SJCRH30 (cell line): ENCODE measurements at regions not wholly inside any gene's neighbourhood (a gene's known extent, or its start where the extent isn't known, plus 50 kb on each side); places are given as distances from the start of the nearest gene placed in this dataset.
"Not testable (repeated sequence)": the region's sequence is repeated elsewhere in the genome, so short reads cannot be mapped to it uniquely, and the experiment has no call there.

Experiments
- DNase-seq, 2 experiments: peaks; one replicate each; pipeline ENCODE4 v3.0.0-alpha.2; 2015 to 2020
- H3K27ac ChIP-seq: fragments of 250-450 bp; sonication (Bioruptor Pico); 2 replicates; pipeline ENCODE4 v1.5.1; 2020; ENCODE audit warnings: mild to moderate bottlenecking, moderate library complexity
- H3K27me3 ChIP-seq: fragments of 250-450 bp; sonication (Bioruptor Pico); 2 replicates; pipeline ENCODE4 v1.5.1; 2020; ENCODE audit warnings: mild to moderate bottlenecking, moderate library complexity
- H3K36me3 ChIP-seq: fragments of 250-450 bp; sonication (Bioruptor Pico); 2 replicates; pipeline ENCODE4 v1.5.1; 2020; ENCODE audit warnings: mild to moderate bottlenecking, moderate library complexity
- H3K4me1 ChIP-seq: fragments of 250-450 bp; sonication (Bioruptor Pico); 2 replicates; pipeline ENCODE4 v1.5.1; 2020; ENCODE audit warnings: mild to moderate bottlenecking, moderate library complexity
- H3K4me3 ChIP-seq: fragments of 250-450 bp; sonication (Bioruptor Pico); 2 replicates; pipeline ENCODE4 v1.5.1; 2020; ENCODE audit warnings: mild to moderate bottlenecking, moderate library complexity
- H3K9me3 ChIP-seq: fragments of 250-450 bp; sonication (Bioruptor Pico); replicated peaks from 2 replicates; pipeline ENCODE4 v1.5.1; 2020; ENCODE audit warnings: mild to moderate bottlenecking, moderate library complexity

DNA sequence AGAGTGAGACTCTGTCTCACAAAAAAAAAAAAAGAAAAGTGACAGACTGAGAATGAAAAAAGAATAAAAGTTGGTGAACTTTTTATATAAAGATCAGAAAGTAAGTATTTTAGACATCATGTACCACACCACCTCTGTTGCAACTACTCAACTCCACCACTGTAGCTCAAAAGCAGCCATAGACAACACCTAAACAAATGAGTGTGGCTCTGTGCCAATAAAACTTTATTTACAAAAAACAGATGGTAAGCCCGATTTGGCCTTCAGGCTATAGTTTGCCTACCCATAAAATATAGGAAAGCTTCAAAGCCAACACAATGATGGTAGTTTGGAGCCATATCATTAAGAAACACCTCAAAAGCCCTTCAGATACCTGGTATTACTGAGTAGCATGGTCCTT, 154.5 kb upstream of the FOXN3 start:
- Histone ChIP-seq H3K27me3 (no peaks in the 10 kb centered on the region), H3K4me3 (no peak overlapping the region), H3K4me1 (no peaks in the 10 kb centered on the region), H3K36me3 (no peaks in the 10 kb centered on the region), H3K27ac (no peak overlapping the region), H3K9me3 (no peaks in the 10 kb centered on the region)
- no peak for DNase-seq

DNA sequence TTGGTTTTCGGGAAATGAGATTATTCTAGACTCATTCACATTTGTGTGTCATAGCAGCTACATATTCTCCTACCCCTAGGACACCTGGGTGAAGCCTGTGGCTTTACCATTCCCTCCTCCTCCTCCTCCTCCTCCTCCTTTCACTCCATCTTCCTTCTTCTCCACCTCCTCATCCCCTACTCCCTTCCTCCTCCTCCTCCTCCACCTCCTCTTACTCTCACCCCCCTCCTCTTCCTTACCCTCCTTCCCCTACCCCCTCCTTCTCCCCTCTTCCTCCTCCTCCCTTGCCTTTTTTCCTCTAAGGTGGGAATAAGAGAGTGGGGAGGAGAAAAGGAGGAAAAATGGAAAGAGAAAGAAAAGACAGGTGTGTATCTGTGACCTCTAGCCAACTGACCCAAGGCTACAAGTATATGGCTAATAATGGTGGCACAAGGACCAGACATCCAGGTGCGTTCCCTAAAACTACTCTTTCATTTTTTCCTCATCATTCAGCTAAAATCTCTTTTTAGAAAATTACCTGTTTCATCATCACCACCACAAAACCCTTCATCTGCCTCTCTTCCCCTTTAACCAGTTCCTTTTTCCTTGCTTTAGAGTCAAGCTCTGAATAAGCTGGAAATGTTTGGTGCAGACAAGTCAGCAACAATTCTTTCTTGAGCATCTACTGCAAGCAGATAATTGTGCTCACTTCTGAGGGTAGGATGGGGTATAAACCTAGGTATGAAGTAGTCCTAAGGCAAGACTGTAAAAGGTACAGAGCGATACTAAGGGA, 149.8 kb upstream of the FOXN3 start:
- Histone ChIP-seq H3K36me3 (no peaks in the 10 kb centered on the region), H3K4me1 (no peaks in the 10 kb centered on the region), H3K27me3 (no peaks in the 10 kb centered on the region), H3K27ac (no peak overlapping the region), H3K9me3 (no peaks in the 10 kb centered on the region), H3K4me3 (no peak overlapping the region)
- DNase-seq, result no peak

- no peak overlapping the region for H3K4me3 ChIP-seq
- no peaks in the 10 kb centered on the region for H3K27me3 ChIP-seq
- H3K9me3 ChIP-seq, result no peaks in the 10 kb centered on the region
- H3K4me1 ChIP-seq, result no peaks in the 10 kb centered on the region
- no peak for DNase-seq
- H3K36me3 ChIP-seq, result no peaks in the 10 kb centered on the region
- no peak overlapping the region for H3K27ac ChIP-seq
Observed at GRCh38 chr14:89566180-89566579, 149.1 kb upstream of the FOXN3 start.

GRCh38 chr14:89565607-89566006, 148.6 kb upstream of the FOXN3 start:
- Histone ChIP-seq H3K4me1 (no peaks in the 10 kb centered on the region), H3K4me3 (no peak overlapping the region), H3K36me3 (no peaks in the 10 kb centered on the region), H3K9me3 (no peaks in the 10 kb centered on the region), H3K27ac (no peak overlapping the region), H3K27me3 (no peaks in the 10 kb centered on the region)
- no peak for DNase-seq

DNA sequence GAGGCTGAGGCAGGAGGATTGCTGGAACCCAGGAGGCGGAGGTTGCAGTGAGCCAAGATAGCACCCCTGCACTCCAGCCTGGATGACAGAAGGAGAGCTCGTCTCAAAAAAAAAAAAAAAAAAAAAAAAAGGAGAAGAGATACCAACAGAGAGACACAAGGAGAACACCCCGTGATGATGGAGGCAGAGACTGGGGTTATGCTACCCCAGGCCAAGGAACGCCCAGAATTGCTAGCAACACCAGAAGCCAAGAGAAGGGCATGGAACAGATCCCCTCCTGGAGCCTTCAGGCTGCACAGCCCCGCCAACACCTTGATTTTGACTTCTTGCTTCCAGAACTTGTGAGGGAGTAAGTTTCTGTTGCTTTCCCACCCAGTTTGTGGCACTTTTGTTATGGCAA, 148.0 kb upstream of the FOXN3 start:
- Histone ChIP-seq H3K27ac (no peak overlapping the region), H3K4me3 (no peak overlapping the region), H3K4me1 (no peaks in the 10 kb centered on the region), H3K36me3 (no peaks in the 10 kb centered on the region), H3K9me3 (no peaks in the 10 kb centered on the region), H3K27me3 (no peaks in the 10 kb centered on the region)
- DNase-seq, result no peak

DNA sequence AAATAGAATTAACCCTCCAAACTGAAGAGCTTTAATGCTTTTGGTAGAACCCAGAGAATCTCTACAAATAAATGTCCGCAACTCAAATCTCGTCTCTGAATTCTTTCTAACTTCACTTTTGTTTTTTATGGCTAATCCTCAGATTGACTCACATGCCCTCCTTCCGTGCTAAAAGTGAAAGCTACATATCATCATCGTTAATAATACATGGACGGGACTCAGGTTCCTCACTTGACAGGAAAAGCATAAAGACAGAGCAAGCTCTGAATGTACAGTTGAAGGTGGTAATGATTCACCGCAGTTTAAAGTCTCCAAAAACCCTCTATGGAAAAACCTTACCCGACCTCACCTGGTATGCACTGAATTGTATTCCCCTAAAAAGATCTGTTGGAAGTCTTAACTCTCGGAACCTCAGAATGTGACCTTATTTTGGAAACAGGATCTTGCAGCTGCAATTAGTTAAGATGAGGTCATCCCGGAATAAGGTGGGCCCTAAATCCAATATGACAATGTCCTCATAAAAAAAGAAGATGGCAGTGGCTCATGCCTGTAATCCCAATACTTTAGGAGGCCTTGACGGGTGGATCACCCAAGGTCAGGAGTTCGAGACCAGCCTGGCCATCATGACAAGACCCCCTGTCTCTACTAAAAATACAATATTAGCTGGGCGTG, 147.4 kb upstream of the FOXN3 start:
- Histone ChIP-seq H3K36me3 (no peaks in the 10 kb centered on the region), H3K27me3 (no peaks in the 10 kb centered on the region), H3K4me3 (no peak overlapping the region), H3K9me3 (no peaks in the 10 kb centered on the region), H3K4me1 (no peaks in the 10 kb centered on the region), H3K27ac (no peak overlapping the region)
- no peak for DNase-seq

GRCh38 chr14:89563471-89563870, 146.4 kb upstream of the FOXN3 start:
- Histone ChIP-seq H3K4me1 (no peaks in the 10 kb centered on the region), H3K4me3 (no peak overlapping the region), H3K27me3 (no peaks in the 10 kb centered on the region), H3K27ac (no peak overlapping the region), H3K36me3 (no peaks in the 10 kb centered on the region), H3K9me3 (no peaks in the 10 kb centered on the region)
- DNase-seq, result no peak

GRCh38 chr14:89551955-89552354, 134.9 kb upstream of the FOXN3 start:
- H3K36me3 ChIP-seq, result no peaks in the 10 kb centered on the region
- H3K27me3 ChIP-seq, result no peaks in the 10 kb centered on the region
- H3K4me1 ChIP-seq, result no peaks in the 10 kb centered on the region
- no peaks in the 10 kb centered on the region for H3K9me3 ChIP-seq
- no peak overlapping the region for H3K4me3 ChIP-seq
- no peak for DNase-seq
- no peak overlapping the region for H3K27ac ChIP-seq

DNA sequence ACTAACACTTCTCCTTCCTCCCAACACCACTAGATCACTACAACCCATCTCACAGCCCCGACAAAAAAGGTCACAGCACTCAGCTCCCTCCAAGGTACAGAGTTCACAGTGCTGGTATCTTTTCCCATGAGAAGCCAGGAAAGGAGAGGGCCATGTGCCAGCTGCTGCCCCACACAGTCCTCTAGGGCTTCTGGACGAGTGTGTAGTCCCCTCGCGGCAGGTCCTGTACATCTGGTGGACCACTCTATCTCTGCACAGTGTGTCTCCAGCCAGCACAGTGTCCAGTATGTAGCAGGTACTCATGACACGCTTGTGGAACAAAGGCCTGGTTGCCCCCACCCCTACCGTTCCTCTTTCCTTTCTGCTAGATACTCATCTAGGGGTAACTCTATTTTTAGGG, 134.4 kb upstream of the FOXN3 start:
- DNase-seq, result no peak
- Histone ChIP-seq H3K9me3 (no peaks in the 10 kb centered on the region), H3K27ac (no peak overlapping the region), H3K4me3 (no peak overlapping the region), H3K36me3 (no peaks in the 10 kb centered on the region), H3K4me1 (no peaks in the 10 kb centered on the region), H3K27me3 (no peaks in the 10 kb centered on the region)

DNA sequence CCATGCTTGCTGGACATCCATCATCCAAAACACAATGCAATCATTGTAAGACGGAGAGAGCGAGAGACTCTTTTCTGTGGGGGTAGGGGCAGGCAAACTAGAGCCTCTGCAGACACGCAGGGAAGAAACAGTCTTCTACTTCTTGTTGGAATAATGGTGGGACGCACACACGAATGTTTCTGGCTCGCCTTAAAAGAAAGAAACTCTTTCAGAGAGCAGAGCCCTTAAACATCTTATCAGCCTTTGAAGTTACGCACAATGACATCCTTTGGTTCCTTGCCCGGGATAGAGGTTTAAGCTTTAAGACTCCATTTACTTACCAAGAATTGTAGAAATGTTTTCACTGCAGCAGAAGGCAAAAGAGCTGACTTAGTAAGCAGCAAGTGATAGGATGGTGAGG, 133.8 kb upstream of the FOXN3 start:
- H3K4me1 ChIP-seq, result no peaks in the 10 kb centered on the region
- no peaks in the 10 kb centered on the region for H3K27me3 ChIP-seq
- no peak overlapping the region for H3K27ac ChIP-seq
- H3K36me3 ChIP-seq, result no peaks in the 10 kb centered on the region
- DNase-seq, result no peak
- no peaks in the 10 kb centered on the region for H3K9me3 ChIP-seq
- H3K4me3 ChIP-seq, result no peak overlapping the region

DNA sequence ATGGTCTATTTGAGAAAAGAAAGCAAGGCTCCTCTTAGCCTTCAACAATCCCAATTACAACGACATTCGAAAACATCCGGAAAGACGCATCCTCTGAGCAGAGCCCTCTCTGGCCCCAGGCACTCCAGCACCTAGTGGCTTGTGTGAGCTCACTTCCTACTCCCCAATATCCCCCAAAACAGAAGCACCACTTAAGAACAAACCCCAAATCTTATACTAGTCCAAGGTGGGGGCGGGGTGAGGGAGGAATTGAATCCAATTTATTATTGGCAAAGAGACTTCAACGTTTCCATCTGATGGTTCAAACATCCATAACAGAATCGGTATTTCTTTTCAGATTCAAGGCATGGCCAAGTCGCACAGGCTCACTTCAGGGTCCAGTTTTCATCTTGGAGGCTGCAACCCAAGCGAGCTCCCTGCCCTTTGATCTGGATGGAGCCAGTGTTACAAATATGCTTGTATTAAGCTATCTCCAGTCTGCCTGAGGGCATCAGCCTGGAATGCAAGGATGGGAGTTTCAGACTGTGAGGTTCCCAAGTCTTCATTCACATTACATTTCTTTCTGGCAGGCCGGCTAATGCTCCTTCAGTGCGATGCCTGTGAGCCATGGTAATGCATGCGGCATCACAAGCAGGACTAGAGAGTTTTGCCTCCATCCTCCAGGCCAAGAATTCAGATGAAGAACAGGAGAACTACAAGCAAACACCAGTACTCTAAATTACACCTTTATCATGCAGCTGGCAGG, 132.5 kb upstream of the FOXN3 start:
- no peaks in the 10 kb centered on the region for H3K9me3 ChIP-seq
- H3K27me3 ChIP-seq, result no peaks in the 10 kb centered on the region
- H3K4me1 ChIP-seq, result no peaks in the 10 kb centered on the region
- H3K4me3 ChIP-seq, result no peak overlapping the region
- DNase-seq, result no peak
- no peak overlapping the region for H3K27ac ChIP-seq
- no peaks in the 10 kb centered on the region for H3K36me3 ChIP-seq

- not testable (repeated sequence) for H3K27me3 ChIP-seq, H3K4me3 ChIP-seq, H3K9me3 ChIP-seq, H3K4me1 ChIP-seq, H3K36me3 ChIP-seq, DNase-seq, H3K27ac ChIP-seq
Observed at GRCh38 chr14:89547047-89547446, 130.0 kb upstream of the FOXN3 start.

DNA sequence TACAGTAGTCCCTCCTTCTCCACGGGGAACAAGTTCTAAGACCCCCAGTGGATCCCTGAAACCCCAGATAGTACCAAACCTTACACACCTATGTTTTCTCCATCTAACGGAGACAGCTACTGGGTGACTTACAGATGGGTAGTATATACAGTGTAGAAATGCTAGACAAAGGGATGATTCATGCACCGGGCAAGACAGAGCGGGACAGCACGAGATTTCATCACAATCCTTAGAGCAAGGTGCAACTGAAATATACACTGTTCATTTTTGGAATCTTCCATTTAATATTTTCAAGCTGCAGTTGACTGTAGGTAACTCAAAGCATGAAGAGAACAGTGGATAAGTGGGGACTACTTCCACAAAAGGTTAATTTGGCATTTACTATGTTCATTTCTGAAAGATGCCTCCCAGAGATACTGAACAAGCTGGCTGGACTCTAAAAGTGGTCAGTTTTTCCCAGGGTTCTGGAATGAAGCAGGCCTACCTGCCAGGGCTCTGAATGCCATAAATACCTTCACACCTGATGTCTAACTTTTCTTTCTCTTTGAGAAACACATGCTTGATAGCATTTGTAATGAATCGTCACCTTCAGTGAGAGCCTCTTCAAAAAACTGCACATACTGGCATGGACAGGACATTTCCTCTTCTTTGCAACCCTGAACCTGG, 127.7 kb upstream of the FOXN3 start:
- DNase-seq, result no peak
- Histone ChIP-seq H3K4me3 (no peak overlapping the region), H3K27me3 (no peaks in the 10 kb centered on the region), H3K9me3 (no peaks in the 10 kb centered on the region), H3K27ac (no peak overlapping the region), H3K36me3 (no peaks in the 10 kb centered on the region), H3K4me1 (no peaks in the 10 kb centered on the region)

DNA sequence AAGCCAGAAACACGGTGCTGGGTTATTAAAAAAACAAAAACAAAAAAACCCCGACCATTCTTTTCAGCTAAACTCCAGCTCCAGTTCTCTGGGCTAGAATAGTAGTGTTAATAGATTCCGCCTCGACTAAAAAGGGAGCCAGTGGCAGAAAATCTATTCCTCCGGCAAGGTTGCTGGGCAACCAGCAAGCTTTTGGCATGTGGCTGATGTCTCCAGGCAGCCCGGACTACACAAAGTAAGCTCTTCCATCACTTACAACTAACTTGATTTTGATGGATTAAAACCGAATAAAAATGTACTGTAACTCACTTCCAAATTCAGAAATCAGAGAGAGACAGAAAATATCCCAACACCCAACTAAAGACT, 126.4 kb upstream of the FOXN3 start:
- H3K4me1 ChIP-seq, result no peaks in the 10 kb centered on the region

DNA sequence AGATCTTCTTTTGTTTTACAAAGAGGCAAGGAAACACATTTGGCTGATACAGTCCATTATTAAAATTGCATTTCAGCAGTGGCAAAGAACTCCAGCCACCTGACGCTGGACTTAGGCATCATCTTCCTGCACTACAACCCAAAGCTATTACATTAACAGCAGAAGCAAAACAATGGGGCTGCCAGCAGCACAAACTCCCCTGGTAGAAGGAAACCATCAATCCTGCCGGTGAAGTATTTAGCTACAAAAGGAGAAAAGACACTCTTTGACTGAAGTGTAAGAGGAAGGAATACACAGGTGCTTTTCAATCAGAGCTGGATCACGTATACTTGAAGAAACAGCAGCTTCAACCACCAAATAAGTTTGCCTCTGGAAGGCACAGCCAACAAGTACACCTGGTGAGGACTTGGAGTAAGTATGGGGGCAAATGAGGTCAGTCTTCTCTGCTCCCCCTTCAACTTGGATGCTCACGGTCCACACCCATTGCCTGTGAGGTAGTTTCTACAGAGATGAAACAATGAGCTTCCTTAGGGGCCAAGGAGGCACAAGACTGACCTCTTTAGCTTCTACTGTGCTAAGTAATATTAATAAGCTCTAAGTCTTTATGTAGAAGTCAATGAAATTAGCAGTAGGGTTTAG, 125.9 kb upstream of the FOXN3 start:
- Histone ChIP-seq H3K36me3 (no peaks in the 10 kb centered on the region), H3K9me3 (no peaks in the 10 kb centered on the region), H3K27ac (no peak overlapping the region), H3K4me1 (no peaks in the 10 kb centered on the region), H3K27me3 (no peaks in the 10 kb centered on the region), H3K4me3 (no peak overlapping the region)
- DNase-seq, result no peak

More for the DNA sequence above, 126.4 kb upstream of the FOXN3 start:
- Histone ChIP-seq H3K36me3 (no peaks in the 10 kb centered on the region), H3K27ac (no peak overlapping the region), H3K27me3 (no peaks in the 10 kb centered on the region), H3K9me3 (no peaks in the 10 kb centered on the region), H3K4me3 (no peak overlapping the region)
- no peak for DNase-seq
